HCT116 (cell line): ENCODE measurements at regions not wholly inside any gene's neighbourhood (a gene's known extent, or its start where the extent isn't known, plus 50 kb on each side); places are given as distances from the start of the nearest gene placed in this dataset.
"Not testable (repeated sequence)": the region's sequence is repeated elsewhere in the genome, so short reads cannot be mapped to it uniquely, and the experiment has no call there.

Experiments used
- CEBPB ChIP-seq: IDR thresholded peaks from 2 replicates; pipeline ENCODE4 v1.6.1; 2012; ENCODE audit warnings: low read depth
- EZH2 ChIP-seq: fragments of 200-600 bp; sonication (generic); IDR thresholded peaks from 2 replicates; pipeline ENCODE4 v1.6.1; 2017; ENCODE audit warnings: antibody characterized with exemption, mixed run types
- EZH2phosphoT487 ChIP-seq: fragments of 200-600 bp; IDR thresholded peaks from 2 replicates; pipeline ENCODE4 v1.6.1; 2018; ENCODE audit warnings: antibody characterized with exemption, borderline replicate concordance
- JUND ChIP-seq: IDR thresholded peaks from 2 replicates; pipeline ENCODE4 v1.6.1; 2012
- POLR2A ChIP-seq: IDR thresholded peaks from 2 replicates; pipeline ENCODE4 v1.7.0; 2011; ENCODE audit warnings: borderline replicate concordance; ENCODE audit not compliant: insufficient read depth, insufficient read length; ENCODE audit errors: extremely low read depth
- POLR2AphosphoS5 ChIP-seq: IDR thresholded peaks from 2 replicates; pipeline ENCODE4 v1.6.1; 2011; ENCODE audit warnings: mild to moderate bottlenecking, low read depth, low read length, moderate library complexity
- SIN3A ChIP-seq: IDR thresholded peaks from 2 replicates; pipeline ENCODE4 v1.6.1; 2012; ENCODE audit warnings: low read depth
- SRF ChIP-seq: IDR thresholded peaks from 2 replicates; pipeline ENCODE4 v1.6.1; 2012; ENCODE audit warnings: low read depth
- TCF7L2 ChIP-seq: IDR thresholded peaks from 2 replicates; pipeline ENCODE4 v1.7.0; 2011; ENCODE audit warnings: borderline replicate concordance, inconsistent platforms; ENCODE audit not compliant: insufficient read depth, insufficient read length; ENCODE audit errors: extremely low read depth
- YY1 ChIP-seq: IDR thresholded peaks from 2 replicates; pipeline ENCODE4 v1.6.1; 2011; ENCODE audit warnings: low read length, low read depth, moderate library complexity, mild to moderate bottlenecking; ENCODE audit not compliant: insufficient replicate concordance; ENCODE audit errors: extremely low read depth
- ZNF274 ChIP-seq: fragments of 200-500 bp; sonication (Bioruptor generic); IDR thresholded peaks from 2 replicates; pipeline ENCODE4 v1.6.1; 2014; ENCODE audit warnings: mild to moderate bottlenecking, low read depth, low read length, inconsistent platforms
- TF ChIP-seq, protein P1 (sequence below), 3 experiments: fragments of 200-600 bp in 1 of 3; sonication (generic) in 1 of 3; IDR thresholded peaks in 2 of 3; conservative IDR thresholded peaks in 1 of 3; 2 replicates each; pipeline ENCODE4 v1.5.1; 2012 to 2017; ENCODE audit warnings: low read depth in 2 of 3, low read length in 2 of 3, antibody characterized with exemption in 1 of 3, borderline replicate concordance in 1 of 3, control low read depth in 1 of 3, mild to moderate bottlenecking in 1 of 3, mixed read lengths in 1 of 3, mixed run types in 1 of 3, moderate library complexity in 1 of 3; ENCODE audit not compliant: insufficient read depth in 1 of 3
- TF ChIP-seq, protein P2 (sequence below): IDR thresholded peaks from 2 replicates; pipeline ENCODE4 v1.6.1; 2012

DNA sequence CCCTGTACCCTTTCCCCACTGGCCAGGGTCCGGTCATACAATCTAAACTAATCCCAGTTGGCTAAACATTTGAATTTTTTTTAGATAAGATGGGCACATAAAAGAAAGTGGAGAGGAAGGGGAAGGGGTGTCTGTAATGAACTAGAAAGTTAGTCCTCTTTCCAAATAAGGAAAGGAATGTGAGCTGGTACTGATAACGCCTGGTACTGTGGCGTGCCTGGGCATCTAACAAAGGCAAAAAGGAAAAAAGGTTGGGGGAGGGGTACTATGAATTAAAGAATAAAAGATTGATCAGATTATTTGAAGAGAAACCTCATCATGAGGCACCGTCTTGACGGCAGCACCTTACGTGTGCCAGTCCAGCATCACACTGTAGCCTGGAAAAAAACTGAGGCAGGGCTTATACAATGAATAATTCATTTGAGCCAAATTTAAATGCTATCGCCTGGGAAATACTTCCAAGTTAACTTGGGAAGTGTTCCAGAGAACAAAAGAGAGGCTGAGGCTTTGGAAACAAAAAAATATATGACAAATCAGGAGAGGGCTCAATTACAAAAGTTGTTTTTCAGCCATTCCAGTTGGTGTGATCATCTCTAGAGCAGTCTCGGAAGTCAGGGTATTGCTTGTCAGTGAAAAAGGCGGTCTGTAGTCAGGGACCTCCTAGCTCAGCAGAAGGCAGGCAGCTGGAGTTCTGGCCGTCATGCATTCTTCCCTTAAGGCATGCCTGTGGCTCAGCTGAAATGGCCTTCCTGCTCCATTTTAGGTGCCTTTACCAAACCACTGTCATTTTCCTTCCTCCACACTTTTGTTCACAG lies 103.9 kb upstream of the MTLN start:
- TF ChIP-seq, protein P1, sequence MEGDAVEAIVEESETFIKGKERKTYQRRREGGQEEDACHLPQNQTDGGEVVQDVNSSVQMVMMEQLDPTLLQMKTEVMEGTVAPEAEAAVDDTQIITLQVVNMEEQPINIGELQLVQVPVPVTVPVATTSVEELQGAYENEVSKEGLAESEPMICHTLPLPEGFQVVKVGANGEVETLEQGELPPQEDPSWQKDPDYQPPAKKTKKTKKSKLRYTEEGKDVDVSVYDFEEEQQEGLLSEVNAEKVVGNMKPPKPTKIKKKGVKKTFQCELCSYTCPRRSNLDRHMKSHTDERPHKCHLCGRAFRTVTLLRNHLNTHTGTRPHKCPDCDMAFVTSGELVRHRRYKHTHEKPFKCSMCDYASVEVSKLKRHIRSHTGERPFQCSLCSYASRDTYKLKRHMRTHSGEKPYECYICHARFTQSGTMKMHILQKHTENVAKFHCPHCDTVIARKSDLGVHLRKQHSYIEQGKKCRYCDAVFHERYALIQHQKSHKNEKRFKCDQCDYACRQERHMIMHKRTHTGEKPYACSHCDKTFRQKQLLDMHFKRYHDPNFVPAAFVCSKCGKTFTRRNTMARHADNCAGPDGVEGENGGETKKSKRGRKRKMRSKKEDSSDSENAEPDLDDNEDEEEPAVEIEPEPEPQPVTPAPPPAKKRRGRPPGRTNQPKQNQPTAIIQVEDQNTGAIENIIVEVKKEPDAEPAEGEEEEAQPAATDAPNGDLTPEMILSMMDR (IDR thresholded peaks at IDR 0.05 in 2 of 3, conservative IDR thresholded peaks at IDR 0.05 in 1 of 3; ENCODE audit: borderline replicate concordance in 1 of 3, insufficient read depth in 1 of 3, low read depth in 2 of 3, low read length in 2 of 3) = not testable (repeated sequence)
- TF ChIP-seq, protein P2, sequence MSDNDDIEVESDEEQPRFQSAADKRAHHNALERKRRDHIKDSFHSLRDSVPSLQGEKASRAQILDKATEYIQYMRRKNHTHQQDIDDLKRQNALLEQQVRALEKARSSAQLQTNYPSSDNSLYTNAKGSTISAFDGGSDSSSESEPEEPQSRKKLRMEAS = not testable (repeated sequence)
- TF ChIP-seq SRF, YY1, CEBPB, POLR2A, EZH2, POLR2AphosphoS5, TCF7L2, ZNF274, EZH2phosphoT487, JUND, SIN3A: not testable (repeated sequence)
